ENCODE measurements at regions not wholly inside any gene's neighbourhood (a gene's known extent, or its start where the extent isn't known, plus 50 kb on each side); places are given as distances from the start of the nearest gene placed in this dataset.

- no peaks in the 10 kb centered on the region for H3K79me1 ChIP-seq (ENCODE audit: low read length)
- no peak overlapping the region for H4K91ac ChIP-seq (ENCODE audit: low read depth, low read length)
- no peak overlapping the region for H2BK12ac ChIP-seq (ENCODE audit: low read length)
- H3K79me2 ChIP-seq (ENCODE audit: control insufficient read depth, insufficient read depth, low read length, poor library complexity) = no peaks in the 10 kb centered on the region
- no peak overlapping the region for H2AK5ac ChIP-seq (ENCODE audit: low read length)
- H3K27me3 ChIP-seq (ENCODE audit: insufficient read depth, low read length) = no peaks in the 10 kb centered on the region
- no peak overlapping the region for H2BK120ac ChIP-seq (ENCODE audit: insufficient read depth, low read length, poor library complexity)
- no peak overlapping the region for H3K4me3 ChIP-seq (ENCODE audit: low read depth, low read length)
- no peak overlapping the region for H2AFZ ChIP-seq (ENCODE audit: insufficient read depth, low read length, poor library complexity)
- no peaks in the 10 kb centered on the region for H3K4me1 ChIP-seq (ENCODE audit: control insufficient read depth in 1 of 2, insufficient read depth in 2 of 2, low read length in 2 of 2)
- H4K12ac ChIP-seq (ENCODE audit: low read depth, low read length) = no peak overlapping the region
- H3K14ac ChIP-seq (ENCODE audit: low read length) = no peak overlapping the region
- no peak overlapping the region for H3K4ac ChIP-seq (ENCODE audit: low read depth, low read length)
- H3K9ac ChIP-seq (ENCODE audit: low read length) = no peak overlapping the region
- H3K36me3 ChIP-seq (ENCODE audit: control insufficient read depth in 1 of 2, insufficient read depth in 2 of 2, low read length in 2 of 2) = no peaks in the 10 kb centered on the region
- no peak for DNase-seq
- H4K8ac ChIP-seq (ENCODE audit: low read depth, low read length) = no peak overlapping the region
- no peak overlapping the region for H3K18ac ChIP-seq (ENCODE audit: low read length)
- H3K4me2 ChIP-seq (ENCODE audit: low read length) = no peak overlapping the region
- H3K23ac ChIP-seq (ENCODE audit: low read length) = no peak overlapping the region
- no peak overlapping the region for H3K27ac ChIP-seq (ENCODE audit: low read depth, low read length)
- H2BK5ac ChIP-seq (ENCODE audit: low read depth, low read length, poor library complexity) = no peak overlapping the region
- no peaks in the 10 kb centered on the region for H3K9me3 ChIP-seq (ENCODE audit: insufficient read depth, low read depth, low read length)
Observed at GRCh38 chr12:118528625-118529024, 152.3 kb downstream of the SUDS3 start.

GRCh38 chr12:118534003-118534402 is 157.6 kb downstream of the SUDS3 start:
- H3K9ac ChIP-seq (ENCODE audit: low read length) = no peak overlapping the region
- no peak for DNase-seq
- no peak overlapping the region for H4K8ac ChIP-seq (ENCODE audit: low read depth, low read length)
- H3K79me2 ChIP-seq (ENCODE audit: control insufficient read depth, insufficient read depth, low read length, poor library complexity) = no peaks in the 10 kb centered on the region
- H3K36me3 ChIP-seq (ENCODE audit: control insufficient read depth in 1 of 2, insufficient read depth in 2 of 2, low read length in 2 of 2) = no peaks in the 10 kb centered on the region
- H3K18ac ChIP-seq (ENCODE audit: low read length) = no peak overlapping the region
- no peak overlapping the region for H4K91ac ChIP-seq (ENCODE audit: low read depth, low read length)
- no peak overlapping the region for H2BK120ac ChIP-seq (ENCODE audit: insufficient read depth, low read length, poor library complexity)
- no peaks in the 10 kb centered on the region for H3K79me1 ChIP-seq (ENCODE audit: low read length)
- H2BK12ac ChIP-seq (ENCODE audit: low read length) = no peak overlapping the region
- H3K4ac ChIP-seq (ENCODE audit: low read depth, low read length) = no peak overlapping the region
- no peak overlapping the region for H3K4me2 ChIP-seq (ENCODE audit: low read length)
- H3K4me3 ChIP-seq (ENCODE audit: low read depth, low read length) = no peak overlapping the region
- no peak overlapping the region for H2BK5ac ChIP-seq (ENCODE audit: low read depth, low read length, poor library complexity)
- H2AK5ac ChIP-seq (ENCODE audit: low read length) = no peak overlapping the region
- no peak overlapping the region for H4K12ac ChIP-seq (ENCODE audit: low read depth, low read length)
- H3K23ac ChIP-seq (ENCODE audit: low read length) = no peak overlapping the region
- H3K27ac ChIP-seq (ENCODE audit: low read depth, low read length) = no peak overlapping the region
- no peak overlapping the region for H2AFZ ChIP-seq (ENCODE audit: insufficient read depth, low read length, poor library complexity)
- no CpG with 5 or more reads among the region's 3 CpGs for WGBS (ENCODE audit: extremely low coverage, insufficient coverage, insufficient read length)
- no peaks in the 10 kb centered on the region for H3K9me3 ChIP-seq (ENCODE audit: insufficient read depth, low read depth, low read length)
- H3K4me1 ChIP-seq (ENCODE audit: control insufficient read depth in 1 of 2, insufficient read depth in 2 of 2, low read length in 2 of 2) = no peaks in the 10 kb centered on the region
- H3K27me3 ChIP-seq (ENCODE audit: insufficient read depth, low read length) = no peaks in the 10 kb centered on the region
- no peak overlapping the region for H3K14ac ChIP-seq (ENCODE audit: low read length)

GRCh38 chr12:118536306-118536906 is 160.1 kb downstream of the SUDS3 start:
- Histone ChIP-seq H3K18ac (ENCODE audit: low read length) (no peak overlapping the region), H3K27ac (ENCODE audit: low read depth, low read length) (no peak overlapping the region), H4K8ac (ENCODE audit: low read depth, low read length) (no peak overlapping the region), H4K12ac (ENCODE audit: low read depth, low read length) (no peak overlapping the region), H2BK5ac (ENCODE audit: low read depth, low read length, poor library complexity) (no peak overlapping the region), H2BK12ac (ENCODE audit: low read length) (no peak overlapping the region), H2AFZ (ENCODE audit: insufficient read depth, low read length, poor library complexity) (no peak overlapping the region), H3K9me3 (ENCODE audit: insufficient read depth, low read depth, low read length) (no peaks in the 10 kb centered on the region), H3K23ac (ENCODE audit: low read length) (no peak overlapping the region), H3K9ac (ENCODE audit: low read length) (no peak overlapping the region), H3K4me2 (ENCODE audit: low read length) (no peak overlapping the region), H4K91ac (ENCODE audit: low read depth, low read length) (no peak overlapping the region), H3K36me3 (ENCODE audit: control insufficient read depth in 1 of 2, insufficient read depth in 2 of 2, low read length in 2 of 2) (no peaks in the 10 kb centered on the region), H3K27me3 (ENCODE audit: insufficient read depth, low read length) (no peaks in the 10 kb centered on the region), H3K14ac (ENCODE audit: low read length) (no peak overlapping the region), H3K4me1 (ENCODE audit: control insufficient read depth in 1 of 2, insufficient read depth in 2 of 2, low read length in 2 of 2) (no peaks in the 10 kb centered on the region), H2BK120ac (ENCODE audit: insufficient read depth, low read length, poor library complexity) (no peak overlapping the region), H2AK5ac (ENCODE audit: low read length) (no peak overlapping the region), H3K79me1 (ENCODE audit: low read length) (no peaks in the 10 kb centered on the region), H3K79me2 (ENCODE audit: control insufficient read depth, insufficient read depth, low read length, poor library complexity) (no peaks in the 10 kb centered on the region), H3K4me3 (ENCODE audit: low read depth, low read length) (no peak overlapping the region), H3K4ac (ENCODE audit: low read depth, low read length) (no peak overlapping the region)
- WGBS (ENCODE audit: extremely low coverage, insufficient coverage, insufficient read length) = no CpG with 5 or more reads among the region's 8 CpGs
- peak; percentile 87 to 94 for DNase-seq

- no peak overlapping the region for H4K91ac ChIP-seq (ENCODE audit: low read depth, low read length)
- no peak overlapping the region for H3K4me2 ChIP-seq (ENCODE audit: low read length)
- no peaks in the 10 kb centered on the region for H3K36me3 ChIP-seq (ENCODE audit: control insufficient read depth in 1 of 2, insufficient read depth in 2 of 2, low read length in 2 of 2)
- H2BK12ac ChIP-seq (ENCODE audit: low read length) = no peak overlapping the region
- no peak overlapping the region for H3K9ac ChIP-seq (ENCODE audit: low read length)
- no peak overlapping the region for H4K8ac ChIP-seq (ENCODE audit: low read depth, low read length)
- H3K4me1 ChIP-seq (ENCODE audit: control insufficient read depth in 1 of 2, insufficient read depth in 2 of 2, low read length in 2 of 2) = no peaks in the 10 kb centered on the region
- no peak overlapping the region for H3K18ac ChIP-seq (ENCODE audit: low read length)
- no peak overlapping the region for H3K14ac ChIP-seq (ENCODE audit: low read length)
- no peak overlapping the region for H4K12ac ChIP-seq (ENCODE audit: low read depth, low read length)
- no peak overlapping the region for H3K4ac ChIP-seq (ENCODE audit: low read depth, low read length)
- no peak overlapping the region for H3K27ac ChIP-seq (ENCODE audit: low read depth, low read length)
- H3K23ac ChIP-seq (ENCODE audit: low read length) = no peak overlapping the region
- H2BK120ac ChIP-seq (ENCODE audit: insufficient read depth, low read length, poor library complexity) = no peak overlapping the region
- H3K27me3 ChIP-seq (ENCODE audit: insufficient read depth, low read length) = no peaks in the 10 kb centered on the region
- H3K79me2 ChIP-seq (ENCODE audit: control insufficient read depth, insufficient read depth, low read length, poor library complexity) = no peaks in the 10 kb centered on the region
- no CpG with 5 or more reads among the region's 10 CpGs for WGBS (ENCODE audit: extremely low coverage, insufficient coverage, insufficient read length)
- no peak overlapping the region for H2AK5ac ChIP-seq (ENCODE audit: low read length)
- no peaks in the 10 kb centered on the region for H3K9me3 ChIP-seq (ENCODE audit: insufficient read depth, low read depth, low read length)
- no peak overlapping the region for H2BK5ac ChIP-seq (ENCODE audit: low read depth, low read length, poor library complexity)
- H3K4me3 ChIP-seq (ENCODE audit: low read depth, low read length) = no peak overlapping the region
- no peaks in the 10 kb centered on the region for H3K79me1 ChIP-seq (ENCODE audit: low read length)
- H2AFZ ChIP-seq (ENCODE audit: insufficient read depth, low read length, poor library complexity) = no peak overlapping the region
- no peak for DNase-seq
Observed at GRCh38 chr12:118537481-118537917, 161.1 kb downstream of the SUDS3 start.

All from trophoblast cell (in vitro differentiated cells and primary cell).